SK-N-SH (cell line): ENCODE measurements at regions not wholly inside any gene's neighbourhood (a gene's known extent, or its start where the extent isn't known, plus 50 kb on each side); places are given as distances from the start of the nearest gene placed in this dataset.

Experiments used
- CTCF ChIA-PET: fragments of 300-600, 350-600 bp; formaldehyde crosslinking; extraction: SDS; loops from one replicate; lab custom pipeline; 2021; lab: Yijun Ruan, JAX
- POLR2A ChIA-PET: fragments of 350-600 bp; sonication (Branson Sonifier 250); formaldehyde crosslinking; extraction: SDS; loops from one replicate; lab custom pipeline; 2020; ENCODE audit warnings: antibody characterized with exemption, inconsistent platforms; lab: Yijun Ruan, JAX
- DNase-seq: peaks from one replicate; pipeline ENCODE4 v3.0.0; 2012
- H2AFZ ChIP-seq: fragments of 200-600 bp; sonication (generic); 2 replicates; pipeline ENCODE4 v1.8.1; 2016; ENCODE audit warnings: antibody characterized with exemption, mild to moderate bottlenecking, low read depth
- H3F3A ChIP-seq: fragments of 200-600 bp; sonication (generic); replicated peaks from 2 replicates; pipeline ENCODE3; 2016; ENCODE audit warnings: antibody characterized with exemption, mild to moderate bottlenecking; ENCODE audit not compliant: insufficient read depth
- H3K27ac ChIP-seq, 2 experiments: fragments of 200-500 bp in 1 of 2; fragments of 200-600 bp in 1 of 2; sonication (Bioruptor generic) in 1 of 2; sonication (generic), shearing (Covaris generic) in 1 of 2; 2 replicates each; pipeline versions ENCODE4 v1.5.1 to v1.6.1; 2014 to 2016; ENCODE audit warnings: low read depth in 2 of 2, inconsistent platforms in 1 of 2, low read length in 1 of 2, mild to moderate bottlenecking in 1 of 2, mixed read lengths in 1 of 2
- H3K27me3 ChIP-seq: fragments of 200-600 bp; sonication (generic), shearing (Covaris generic); 2 replicates; pipeline ENCODE4 v1.6.1; 2016; ENCODE audit warnings: mixed run types; ENCODE audit not compliant: insufficient read depth
- H3K36me3 ChIP-seq, 2 experiments: fragments of 200-500 bp in 1 of 2; fragments of 200-600 bp in 1 of 2; sonication (Bioruptor generic) in 1 of 2; sonication (generic) in 1 of 2; replicated peaks in 1 of 2; 2 replicates each; pipeline versions ENCODE3 to v1.5.1; 2014 to 2016; ENCODE audit warnings: low read length in 1 of 2, mild to moderate bottlenecking in 1 of 2; ENCODE audit not compliant: insufficient read depth in 2 of 2, control insufficient read depth in 1 of 2
- H3K4me1 ChIP-seq, 2 experiments: fragments of 200-500 bp in 1 of 2; fragments of 200-600 bp in 1 of 2; sonication (Bioruptor generic) in 1 of 2; sonication (generic), shearing (Covaris generic) in 1 of 2; 2 replicates each; pipeline versions ENCODE4 v1.5.1 to v1.6.1; 2014 to 2016; ENCODE audit warnings: low read depth in 1 of 2, low read length in 1 of 2, mixed run types in 1 of 2; ENCODE audit not compliant: insufficient read depth in 2 of 2, control insufficient read depth in 1 of 2
- H3K4me2 ChIP-seq: fragments of 200-600 bp; sonication (generic), shearing (Covaris generic); 2 replicates; pipeline ENCODE4 v1.6.1; 2017; ENCODE audit warnings: mixed run types
- H3K4me3 ChIP-seq, 2 experiments: fragments of 200-500 bp in 1 of 2; fragments of 200-600 bp in 1 of 2; sonication (Bioruptor generic) in 1 of 2; sonication (generic), shearing (Covaris generic) in 1 of 2; 2 replicates each; pipeline versions ENCODE4 v1.5.1 to v1.8.1; 2014 to 2016; ENCODE audit warnings: low read depth in 2 of 2, inconsistent platforms in 1 of 2, low read length in 1 of 2, mild to moderate bottlenecking in 1 of 2, mixed read lengths in 1 of 2, moderate library complexity in 1 of 2
- H3K79me2 ChIP-seq: fragments of 200-600 bp; sonication (generic); 2 replicates; pipeline ENCODE4 v1.8.1; 2017; ENCODE audit warnings: mild to moderate bottlenecking; ENCODE audit not compliant: insufficient read depth
- H3K9ac ChIP-seq: fragments of 200-600 bp; sonication (generic); 2 replicates; pipeline ENCODE4 v1.6.1; 2017; ENCODE audit warnings: mixed run types
- H3K9me2 ChIP-seq: fragments of 200-600 bp; sonication (generic); 2 replicates; pipeline ENCODE4 v1.6.1; 2017; ENCODE audit warnings: mixed run types
- H3K9me3 ChIP-seq: fragments of 200-600 bp; sonication (generic); 2 replicates; pipeline ENCODE4 v1.6.1; 2017; ENCODE audit warnings: mixed run types, mild to moderate bottlenecking, moderate library complexity
- H4K20me1 ChIP-seq: fragments of 200-600 bp; sonication (generic); 2 replicates; pipeline ENCODE4 v1.6.1; 2017; ENCODE audit warnings: mild to moderate bottlenecking, mixed run types; ENCODE audit not compliant: insufficient read depth
- CHD2 ChIP-seq: fragments of 150-350 bp; IDR thresholded peaks from 2 replicates; pipeline ENCODE4 v1.6.1; 2018; ENCODE audit warnings: low read length; ENCODE audit not compliant: partially characterized antibody
- EP300 ChIP-seq, 2 experiments: IDR thresholded peaks; 2 replicates each; pipeline versions ENCODE4 v1.4.0 to v1.6.1; 2012; ENCODE audit warnings: borderline replicate concordance in 1 of 2, low read depth in 1 of 2, low read length in 1 of 2
- EZH2phosphoT487 ChIP-seq: fragments of 200-600 bp; sonication (generic); IDR thresholded peaks from 2 replicates; pipeline ENCODE4 v1.6.1; 2017; ENCODE audit warnings: low read depth, mixed run types, mild to moderate bottlenecking, antibody characterized with exemption, moderate library complexity, borderline replicate concordance
- GATA2 ChIP-seq: sonication (generic); formaldehyde crosslinking; IDR thresholded peaks from 2 replicates; pipeline ENCODE4 v1.5.0; 2020; ENCODE audit warnings: mild to moderate bottlenecking, missing genetic modification reagents
- NFIC ChIP-seq: IDR thresholded peaks from 2 replicates; pipeline ENCODE4 v1.4.0; 2012; ENCODE audit warnings: borderline replicate concordance
- NRF1 ChIP-seq: IDR thresholded peaks from 2 replicates; pipeline ENCODE4 v1.6.1; 2012; ENCODE audit warnings: low read depth, mild to moderate bottlenecking, low read length
- RAD21 ChIP-seq: IDR thresholded peaks from 2 replicates; pipeline ENCODE4 v1.6.1; 2012; ENCODE audit warnings: mild to moderate bottlenecking, low read length
- RXRA ChIP-seq: IDR thresholded peaks from 2 replicates; pipeline ENCODE4 v1.4.0; 2012; ENCODE audit warnings: low read depth, mild to moderate bottlenecking, borderline replicate concordance
- SMC3 ChIP-seq: IDR thresholded peaks from 2 replicates; pipeline ENCODE4 v1.6.1; 2012; ENCODE audit warnings: low read depth, low read length, improper control_type of control experiment
- TAF1 ChIP-seq: IDR thresholded peaks from 2 replicates; pipeline ENCODE4 v1.6.1; 2012; ENCODE audit warnings: low read depth, mild to moderate bottlenecking, low read length, moderate library complexity, borderline replicate concordance
- TCF12 ChIP-seq: IDR thresholded peaks from 2 replicates; pipeline ENCODE4 v1.4.0; 2012
- TEAD4 ChIP-seq: IDR thresholded peaks from 2 replicates; pipeline ENCODE4 v1.4.0; 2012; ENCODE audit warnings: mild to moderate bottlenecking, borderline replicate concordance; ENCODE audit not compliant: insufficient read depth
- WGBS: methylation state at CpG from one replicate; pipeline ENCODE4 v1.1.6; 2017; ENCODE audit warnings: low lambda C conversion rate; 5-methylcytosine and 5-hydroxymethylcytosine counted together
- TF ChIP-seq, protein P1 (sequence below): IDR thresholded peaks from 2 replicates; pipeline ENCODE4 v1.4.0; 2012; ENCODE audit warnings: low read depth
- TF ChIP-seq, protein P2 (sequence below): IDR thresholded peaks from 2 replicates; pipeline ENCODE4 v1.4.0; 2012; ENCODE audit warnings: low read depth, borderline replicate concordance

DNA sequence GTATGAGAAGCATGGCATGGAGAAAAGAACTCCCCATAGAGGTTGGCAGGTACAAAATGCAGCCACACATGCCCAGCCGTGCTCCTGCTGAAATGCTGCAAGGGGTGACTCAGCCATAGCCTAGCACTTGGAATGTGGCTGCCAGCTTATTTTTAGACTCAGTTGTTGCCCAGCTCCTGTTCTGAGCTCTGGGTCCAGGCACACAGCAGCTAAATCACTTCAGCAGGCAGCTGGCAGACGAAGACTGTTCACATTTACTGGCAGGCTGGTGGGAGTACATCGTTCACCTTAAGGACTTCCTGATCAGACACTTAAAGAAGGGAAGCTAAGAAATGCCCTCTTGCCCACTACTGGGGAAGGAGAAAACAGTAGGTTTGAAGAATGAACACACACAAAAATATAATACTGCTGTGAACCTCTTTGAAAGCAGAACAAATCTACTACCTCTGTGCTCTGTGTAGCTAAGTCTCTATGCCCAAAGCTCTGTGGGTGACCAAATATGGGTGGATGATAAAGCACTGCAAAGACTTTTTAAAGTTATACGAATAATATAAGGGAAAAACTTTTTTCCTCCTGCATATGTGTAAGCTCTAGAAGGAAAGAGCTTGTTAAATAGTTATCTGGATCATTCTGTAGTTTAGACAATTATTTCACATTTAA is 146.1 kb downstream of the LNPK start (continued):
- peak; percentile 62 for TF ChIP-seq TCF12
- TF ChIP-seq GATA2 (CRISPR knock-in tag), result no peak
- peak; percentile 51; the same call in 1 of the 2 replicates for TF ChIP-seq NFIC
- TF ChIP-seq SMC3, result no peak
- TF ChIP-seq, protein P1, sequence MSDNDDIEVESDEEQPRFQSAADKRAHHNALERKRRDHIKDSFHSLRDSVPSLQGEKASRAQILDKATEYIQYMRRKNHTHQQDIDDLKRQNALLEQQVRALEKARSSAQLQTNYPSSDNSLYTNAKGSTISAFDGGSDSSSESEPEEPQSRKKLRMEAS, result peak; percentile 57; the same call in 1 of the 2 replicates
- TF ChIP-seq CHD2, result no peak
- TF ChIP-seq, protein P2, sequence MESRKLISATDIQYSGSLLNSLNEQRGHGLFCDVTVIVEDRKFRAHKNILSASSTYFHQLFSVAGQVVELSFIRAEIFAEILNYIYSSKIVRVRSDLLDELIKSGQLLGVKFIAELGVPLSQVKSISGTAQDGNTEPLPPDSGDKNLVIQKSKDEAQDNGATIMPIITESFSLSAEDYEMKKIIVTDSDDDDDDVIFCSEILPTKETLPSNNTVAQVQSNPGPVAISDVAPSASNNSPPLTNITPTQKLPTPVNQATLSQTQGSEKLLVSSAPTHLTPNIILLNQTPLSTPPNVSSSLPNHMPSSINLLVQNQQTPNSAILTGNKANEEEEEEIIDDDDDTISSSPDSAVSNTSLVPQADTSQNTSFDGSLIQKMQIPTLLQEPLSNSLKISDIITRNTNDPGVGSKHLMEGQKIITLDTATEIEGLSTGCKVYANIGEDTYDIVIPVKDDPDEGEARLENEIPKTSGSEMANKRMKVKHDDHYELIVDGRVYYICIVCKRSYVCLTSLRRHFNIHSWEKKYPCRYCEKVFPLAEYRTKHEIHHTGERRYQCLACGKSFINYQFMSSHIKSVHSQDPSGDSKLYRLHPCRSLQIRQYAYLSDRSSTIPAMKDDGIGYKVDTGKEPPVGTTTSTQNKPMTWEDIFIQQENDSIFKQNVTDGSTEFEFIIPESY, result no peak
- TF ChIP-seq NRF1, result no peak
- TF ChIP-seq EP300 (IDR thresholded peaks at IDR 0.05; ENCODE audit: borderline replicate concordance in 1 of 2, low read depth in 1 of 2, low read length in 1 of 2), result peak in 1 of 2 experiments; percentile 29; a peak in 1 of 4 replicates
- no peak for TF ChIP-seq RXRA
- no peak for TF ChIP-seq EZH2phosphoT487

DNA sequence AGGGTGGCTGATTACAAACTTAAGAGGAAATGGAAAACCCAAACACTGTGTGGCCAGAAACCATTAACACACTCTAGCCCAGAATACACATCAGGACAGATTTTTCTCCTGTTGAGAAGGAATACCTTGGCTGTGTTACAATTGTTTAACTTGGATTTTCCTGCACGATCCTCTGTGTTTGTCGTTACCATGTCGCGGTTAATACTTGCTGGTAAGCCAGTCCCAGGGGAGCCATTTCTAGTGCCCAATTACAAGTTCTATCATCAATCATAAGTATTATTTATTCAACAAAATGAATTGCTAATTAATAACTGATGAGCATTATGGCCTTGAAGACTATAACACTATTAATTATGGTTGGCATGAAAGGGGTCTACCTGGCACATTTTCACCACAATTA is 146.8 kb downstream of the LNPK start:
- Histone ChIP-seq H2AFZ (peak overlapping the region; percentile 88; the same call in 1 of the 2 replicates), H3K9me3 (no peaks in the 10 kb centered on the region), H3K9ac (no peak overlapping the region), H3K9me2 (no peaks in the 10 kb centered on the region), H3F3A (peaks cover 6% of the 10 kb centered on the region), H4K20me1 (no peaks in the 10 kb centered on the region), H3K36me3 (no peaks in the 10 kb centered on the region), H3K27ac (peak overlapping the region in 1 of 2 experiments; percentile 74; a peak in 1 of 4 replicates), H3K4me2 (peak overlapping the region; percentile 73; the same call in 1 of the 2 replicates), H3K4me1 (peaks cover 11 to 22% of the 10 kb centered on the region in 2 experiments; a peak in 3 of 4 replicates), H3K27me3 (no peaks in the 10 kb centered on the region), H3K79me2 (no peaks in the 10 kb centered on the region), H3K4me3 (no peak overlapping the region)
- DNase-seq, result no peak
- ChIA-PET POLR2A (interaction anchor here (0.9 kb wide), 1 partner anchor 146 kb away, joined by 3 read pairs; the partner anchor contains the start of gene LNPK), CTCF (interaction anchor here (0.7 to 2.1 kb wide), 5 partner anchors 20 to 243 kb away, joined by 3 to 9 read pairs (median 3); no protein-coding TSS in a partner anchor)
- 59% methylated on average over 4 of the region's 4 CpGs for WGBS
- TF ChIP-seq EP300 (IDR thresholded peaks at IDR 0.05; ENCODE audit: borderline replicate concordance in 1 of 2, low read depth in 1 of 2, low read length in 1 of 2), result no peak

DNA sequence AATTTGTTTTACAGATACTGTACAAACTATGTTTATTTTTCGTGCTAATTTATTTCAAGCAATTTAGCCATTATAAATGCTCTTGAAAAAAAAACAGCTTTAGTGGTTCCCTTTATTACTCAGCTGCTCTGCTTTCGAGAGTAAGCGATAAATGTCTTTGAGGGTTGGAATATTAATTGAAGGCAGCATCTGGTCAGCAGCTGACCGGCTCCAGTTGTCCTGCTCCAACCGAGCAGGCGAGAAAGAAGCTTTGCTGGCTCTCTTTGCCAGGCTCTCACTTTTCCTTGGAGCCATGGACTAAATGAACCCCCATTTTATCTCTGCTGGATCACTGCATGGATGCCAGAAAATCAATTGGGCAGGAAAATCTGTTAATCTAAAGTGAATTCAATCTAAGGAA is 147.4 kb downstream of the LNPK start:
- DNase-seq, result peak; percentile 64
- Histone ChIP-seq H3K79me2 (no peaks in the 10 kb centered on the region), H3K9me3 (no peaks in the 10 kb centered on the region), H3K36me3 (no peaks in the 10 kb centered on the region), H2AFZ (no peak overlapping the region), H3K4me1 (peaks cover 11 to 22% of the 10 kb centered on the region in 2 experiments; a peak in 3 of 4 replicates), H3K27ac (peak overlapping the region in 1 of 2 experiments; percentile 74; a peak in 2 of 4 replicates), H3K4me3 (no peak overlapping the region), H3K9me2 (no peaks in the 10 kb centered on the region), H3F3A (peaks cover 6% of the 10 kb centered on the region), H4K20me1 (no peaks in the 10 kb centered on the region), H3K9ac (no peak overlapping the region), H3K27me3 (no peaks in the 10 kb centered on the region), H3K4me2 (no peak overlapping the region)
- 47% methylated on average over 6 of the region's 6 CpGs for WGBS
- ChIA-PET POLR2A (interaction anchor here (0.9 kb wide), 1 partner anchor 147 kb away, joined by 3 read pairs; the partner anchor contains the start of gene LNPK), CTCF (interaction anchor here (0.8 to 2.8 kb wide), 8 partner anchors 16 to 243 kb away, joined by 3 to 9 read pairs (median 3); no protein-coding TSS in a partner anchor)
- TF ChIP-seq RXRA (no peak), SMC3 (no peak), GATA2 (CRISPR knock-in tag) (peak; percentile 82), RAD21 (peak; percentile 28; the same call in 1 of the 2 replicates), TEAD4 (no peak), TAF1 (no peak), EP300 (IDR thresholded peaks at IDR 0.05; ENCODE audit: borderline replicate concordance in 1 of 2, low read depth in 1 of 2, low read length in 1 of 2) (peak in 1 of 2 experiments; percentile 50; a peak in 1 of 4 replicates), NFIC (peak; percentile 31; the same call in 1 of the 2 replicates), TCF12 (peak; percentile 80)
- TF ChIP-seq, protein P2, result no peak
